ENCODE measurements at regions not wholly inside any gene's neighbourhood (a gene's known extent, or its start where the extent isn't known, plus 50 kb on each side); places are given as distances from the start of the nearest gene placed in this dataset.

- H3K27ac ChIP-seq (ENCODE audit: low read length) = no peak overlapping the region
- H3K79me2 ChIP-seq (ENCODE audit: insufficient read depth, low read length) = no peaks in the 10 kb centered on the region
- H3K9me3 ChIP-seq (ENCODE audit: insufficient read depth, low read length, severe bottlenecking) = no peaks in the 10 kb centered on the region
- H3K27me3 ChIP-seq (ENCODE audit: insufficient read depth, low read length, poor library complexity) = no peaks in the 10 kb centered on the region
- H3K36me3 ChIP-seq (ENCODE audit: insufficient read depth, low read length) = no peaks in the 10 kb centered on the region
- DNase-seq (no peak), ATAC-seq (ENCODE audit: insufficient read depth, low read depth) (no peak)
- H4K20me1 ChIP-seq (ENCODE audit: insufficient read depth, low read length) = no peaks in the 10 kb centered on the region
- no peak overlapping the region for H3K4me2 ChIP-seq (ENCODE audit: insufficient read depth, low read length)
- no peak overlapping the region for H2AFZ ChIP-seq (ENCODE audit: low read depth, low read length)
- H3K9ac ChIP-seq (ENCODE audit: low read depth, low read length) = no peak overlapping the region
- no peaks in the 10 kb centered on the region for H3K4me1 ChIP-seq (ENCODE audit: insufficient read depth, low read length)
- no peak overlapping the region for H3K4me3 ChIP-seq (ENCODE audit: low read depth in 1 of 2, low read length in 2 of 2)
- no peak for TF ChIP-seq EZH2 (IDR thresholded peaks at IDR 0.05; ENCODE audit: borderline replicate concordance, low read depth, low read length, severe bottlenecking)
- no peak for TF ChIP-seq CTCF (IDR thresholded peaks at IDR 0.05; ENCODE audit: borderline replicate concordance, extremely low read depth, low read length, poor library complexity, severe bottlenecking)
Observed at GRCh38 chr11:26035696-26036095, 296.2 kb upstream of the ANO3 start.

- Histone ChIP-seq H3K4me3 (ENCODE audit: low read depth in 1 of 2, low read length in 2 of 2) (no peak overlapping the region), H3K27ac (ENCODE audit: low read length) (no peak overlapping the region), H3K4me1 (ENCODE audit: insufficient read depth, low read length) (no peaks in the 10 kb centered on the region), H3K36me3 (ENCODE audit: insufficient read depth, low read length) (no peaks in the 10 kb centered on the region), H2AFZ (ENCODE audit: low read depth, low read length) (no peak overlapping the region), H4K20me1 (ENCODE audit: insufficient read depth, low read length) (no peaks in the 10 kb centered on the region), H3K9me3 (ENCODE audit: insufficient read depth, low read length, severe bottlenecking) (no peaks in the 10 kb centered on the region), H3K27me3 (ENCODE audit: insufficient read depth, low read length, poor library complexity) (no peaks in the 10 kb centered on the region), H3K79me2 (ENCODE audit: insufficient read depth, low read length) (no peaks in the 10 kb centered on the region), H3K9ac (ENCODE audit: low read depth, low read length) (no peak overlapping the region), H3K4me2 (ENCODE audit: insufficient read depth, low read length) (no peak overlapping the region)
- DNase-seq (no peak), ATAC-seq (ENCODE audit: insufficient read depth, low read depth) (no peak)
- TF ChIP-seq CTCF (IDR thresholded peaks at IDR 0.05; ENCODE audit: borderline replicate concordance, extremely low read depth, low read length, poor library complexity, severe bottlenecking) (no peak), EZH2 (IDR thresholded peaks at IDR 0.05; ENCODE audit: borderline replicate concordance, low read depth, low read length, severe bottlenecking) (no peak)
Observed at GRCh38 chr11:26037716-26038115, 294.2 kb upstream of the ANO3 start.

DNA sequence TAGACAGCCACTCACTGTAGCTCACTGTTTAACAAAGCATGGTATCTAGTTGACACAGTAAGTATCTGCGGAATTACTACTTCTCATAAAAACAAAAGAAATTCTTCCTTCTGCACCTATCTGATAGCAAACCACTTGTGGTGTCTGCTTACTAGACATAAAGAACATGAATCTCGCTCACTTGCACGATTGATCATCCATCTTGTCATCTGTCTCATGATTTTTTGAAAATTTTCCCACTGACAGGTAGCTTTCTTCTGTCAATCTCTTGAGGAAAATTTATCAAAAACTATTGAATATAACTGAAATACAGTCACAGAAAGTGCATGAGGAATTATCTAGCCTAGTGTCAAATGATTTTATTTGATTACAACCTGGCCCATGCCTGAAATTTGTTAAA is 291.6 kb upstream of the ANO3 start:
- Histone ChIP-seq H4K20me1 (ENCODE audit: insufficient read depth, low read length) (no peaks in the 10 kb centered on the region), H3K27me3 (ENCODE audit: insufficient read depth, low read length, poor library complexity) (no peaks in the 10 kb centered on the region), H2AFZ (ENCODE audit: low read depth, low read length) (no peak overlapping the region), H3K4me1 (ENCODE audit: insufficient read depth, low read length) (no peaks in the 10 kb centered on the region), H3K9ac (ENCODE audit: low read depth, low read length) (no peak overlapping the region), H3K4me3 (ENCODE audit: low read depth in 1 of 2, low read length in 2 of 2) (no peak overlapping the region), H3K79me2 (ENCODE audit: insufficient read depth, low read length) (no peaks in the 10 kb centered on the region), H3K27ac (ENCODE audit: low read length) (no peak overlapping the region), H3K9me3 (ENCODE audit: insufficient read depth, low read length, severe bottlenecking) (no peaks in the 10 kb centered on the region), H3K4me2 (ENCODE audit: insufficient read depth, low read length) (no peak overlapping the region), H3K36me3 (ENCODE audit: insufficient read depth, low read length) (no peaks in the 10 kb centered on the region)
- no peak for ATAC-seq (ENCODE audit: insufficient read depth, low read depth)
- TF ChIP-seq EZH2 (IDR thresholded peaks at IDR 0.05; ENCODE audit: borderline replicate concordance, low read depth, low read length, severe bottlenecking) = no peak
- no peak for TF ChIP-seq CTCF (IDR thresholded peaks at IDR 0.05; ENCODE audit: borderline replicate concordance, extremely low read depth, low read length, poor library complexity, severe bottlenecking)
- no peak for DNase-seq

DNA sequence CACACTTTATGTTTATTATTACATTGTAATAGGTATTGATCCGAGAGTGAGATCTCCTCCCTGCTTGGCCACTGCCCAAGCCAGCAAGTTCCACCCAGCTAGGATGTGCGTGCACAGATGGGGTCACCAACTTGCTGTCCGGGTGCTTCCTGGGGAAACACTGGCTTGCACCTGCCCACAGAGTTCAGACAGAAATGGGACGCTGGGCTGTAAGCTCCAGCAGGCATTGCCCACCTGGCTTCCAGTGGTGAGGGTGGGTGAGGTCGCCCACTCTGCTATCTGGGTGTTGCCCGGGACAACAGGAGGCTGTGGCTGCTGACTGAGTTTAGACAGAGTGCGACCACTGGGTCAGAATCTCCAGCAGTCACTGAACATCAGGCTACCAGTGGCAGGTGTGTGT is 289.8 kb upstream of the ANO3 start:
- Histone ChIP-seq H3K79me2 (ENCODE audit: insufficient read depth, low read length) (no peaks in the 10 kb centered on the region), H3K4me2 (ENCODE audit: insufficient read depth, low read length) (no peak overlapping the region), H3K36me3 (ENCODE audit: insufficient read depth, low read length) (no peaks in the 10 kb centered on the region), H2AFZ (ENCODE audit: low read depth, low read length) (no peak overlapping the region), H3K27ac (ENCODE audit: low read length) (no peak overlapping the region), H3K27me3 (ENCODE audit: insufficient read depth, low read length, poor library complexity) (no peaks in the 10 kb centered on the region), H3K4me1 (ENCODE audit: insufficient read depth, low read length) (no peaks in the 10 kb centered on the region), H3K9me3 (ENCODE audit: insufficient read depth, low read length, severe bottlenecking) (no peaks in the 10 kb centered on the region), H3K4me3 (ENCODE audit: low read depth in 1 of 2, low read length in 2 of 2) (no peak overlapping the region), H4K20me1 (ENCODE audit: insufficient read depth, low read length) (no peaks in the 10 kb centered on the region), H3K9ac (ENCODE audit: low read depth, low read length) (no peak overlapping the region)
- no peak for ATAC-seq (ENCODE audit: insufficient read depth, low read depth)
- TF ChIP-seq CTCF (IDR thresholded peaks at IDR 0.05; ENCODE audit: borderline replicate concordance, extremely low read depth, low read length, poor library complexity, severe bottlenecking) = no peak
- no peak for TF ChIP-seq EZH2 (IDR thresholded peaks at IDR 0.05; ENCODE audit: borderline replicate concordance, low read depth, low read length, severe bottlenecking)
- DNase-seq = no peak

Measured in DND-41 (cell line).